BLaER1 treated with 17β-estradiol and CSF1 and Interleukin-3, amounts not matched to agents 10 nM and 100 nM (cell line): ENCODE measurements at regions not wholly inside any gene's neighbourhood (a gene's known extent, or its start where the extent isn't known, plus 50 kb on each side); places are given as distances from the start of the nearest gene placed in this dataset.

ENCODE experiments used
- H3K27ac ChIP-seq, 11 experiments: shearing (Covaris generic); formaldehyde crosslinking; 2 replicates each; pipeline ENCODE4 v1.8.1; 2022
- H3K27me3 ChIP-seq, 11 experiments: shearing (Covaris generic); formaldehyde crosslinking; 2 replicates each; pipeline ENCODE4 v1.8.1; 2022
- H3K36me3 ChIP-seq, 11 experiments: shearing (Covaris generic); formaldehyde crosslinking; 2 replicates each; pipeline ENCODE4 v1.8.1; 2022
- H3K4me1 ChIP-seq, 10 experiments: shearing (Covaris generic); formaldehyde crosslinking; 2 replicates each; pipeline ENCODE4 v1.8.1; 2022
- H3K4me2 ChIP-seq, 11 experiments: shearing (Covaris generic); formaldehyde crosslinking; 2 replicates each; pipeline ENCODE4 v1.8.1; 2022
- H3K4me3 ChIP-seq, 10 experiments: shearing (Covaris generic); formaldehyde crosslinking; 2 replicates each; pipeline ENCODE4 v1.8.1; 2022
- H3K9ac ChIP-seq, 11 experiments: shearing (Covaris generic); formaldehyde crosslinking; 2 replicates each; pipeline ENCODE4 v1.8.1; 2022
- H3K9me3 ChIP-seq, 11 experiments: shearing (Covaris generic); formaldehyde crosslinking; replicated peaks in 1 of 11; 2 replicates each; pipeline ENCODE4 v1.8.1; 2022
- H4K20me1 ChIP-seq, 11 experiments: shearing (Covaris generic); formaldehyde crosslinking; 2 replicates each; pipeline ENCODE4 v1.8.1; 2022
- Cebpa-rat ChIP-seq, 11 experiments: shearing (Covaris generic); IDR thresholded peaks; 2 replicates each; pipeline ENCODE4 v1.8.1; 2022

GRCh38 chr16:87000001-87000400, 317.2 kb downstream of the C16orf95 start:
- Histone ChIP-seq H3K4me2 (no peak overlapping the region), H3K4me3 (no peak overlapping the region), H3K27me3 (no peaks in the 10 kb centered on the region), H3K9ac (no peak overlapping the region), H3K27ac (no peak overlapping the region), H3K9me3 (peaks cover 0 to 10% (median 8%) of the 10 kb centered on the region in 11 experiments; a peak in 9 of 22 replicates), H4K20me1 (no peaks in the 10 kb centered on the region), H3K36me3 (no peaks in the 10 kb centered on the region), H3K4me1 (peaks cover 0 to 21% (median 4%) of the 10 kb centered on the region in 10 experiments; a peak in 12 of 20 replicates)
- no peak for TF ChIP-seq Cebpa-rat (IDR thresholded peaks at IDR 0.05)

GRCh38 chr16:87002717-87003413, 314.3 kb downstream of the C16orf95 start:
- H3K27me3 ChIP-seq: no peaks in the 10 kb centered on the region
- peaks cover 0 to 17% (median 3%) of the 10 kb centered on the region in 10 experiments; a peak in 9 of 20 replicates for H3K4me1 ChIP-seq
- no peak overlapping the region for H3K4me3 ChIP-seq
- no peak overlapping the region for H3K27ac ChIP-seq
- TF ChIP-seq Cebpa-rat (IDR thresholded peaks at IDR 0.05): 0 out of 22 replicates have a peak, but pooled peaks of 2 of the 11 experiments have one; percentile 10 to 32
- H3K36me3 ChIP-seq: no peaks in the 10 kb centered on the region
- no peaks in the 10 kb centered on the region; a peak in 1 of 22 replicates for H4K20me1 ChIP-seq
- peak overlapping the region in 5 of 11 experiments; percentile 21 to 66 (median 43); a peak in 10 of 22 replicates for H3K4me2 ChIP-seq
- H3K9ac ChIP-seq: no peak overlapping the region; a peak in 1 of 22 replicates
- peaks cover 0 to 19% (median 9%) of the 10 kb centered on the region in 11 experiments; a peak in 10 of 22 replicates for H3K9me3 ChIP-seq

GRCh38 chr16:87003414-87003755, 313.8 kb downstream of the C16orf95 start:
- no peak overlapping the region for H3K9ac ChIP-seq
- peaks cover 2 to 19% (median 9%) of the 10 kb centered on the region in 11 experiments; a peak in 13 of 22 replicates for H3K9me3 ChIP-seq
- H3K4me1 ChIP-seq: peaks cover 0 to 17% (median 3%) of the 10 kb centered on the region in 10 experiments; a peak in 9 of 20 replicates
- no peak overlapping the region for H3K27ac ChIP-seq
- no peak for TF ChIP-seq Cebpa-rat (IDR thresholded peaks at IDR 0.05)
- H3K36me3 ChIP-seq: no peaks in the 10 kb centered on the region
- H3K4me2 ChIP-seq: peak overlapping the region in 2 of 11 experiments; percentile 53 to 66; a peak in 2 of 22 replicates
- H3K27me3 ChIP-seq: no peaks in the 10 kb centered on the region
- H3K4me3 ChIP-seq: no peak overlapping the region
- no peaks in the 10 kb centered on the region; a peak in 1 of 22 replicates for H4K20me1 ChIP-seq

- Histone ChIP-seq H3K9ac (no peak overlapping the region), H3K9me3 (peaks cover 6 to 25% (median 14%) of the 10 kb centered on the region in 11 experiments; a peak in 14 of 22 replicates), H3K4me1 (peaks cover 0 to 17% (median 3%) of the 10 kb centered on the region in 10 experiments; a peak in 9 of 20 replicates), H3K27me3 (no peaks in the 10 kb centered on the region), H4K20me1 (no peaks in the 10 kb centered on the region; a peak in 1 of 22 replicates), H3K27ac (no peak overlapping the region), H3K4me3 (no peak overlapping the region), H3K36me3 (no peaks in the 10 kb centered on the region), H3K4me2 (no peak overlapping the region)
- no peak for TF ChIP-seq Cebpa-rat (IDR thresholded peaks at IDR 0.05)
These were observed 311.2 kb downstream of the C16orf95 start for GRCh38 chr16:87006021-87006420.

GRCh38 chr16:87006789-87007745, 310.1 kb downstream of the C16orf95 start:
- Histone ChIP-seq H3K4me2 (no peak overlapping the region), H3K9ac (no peak overlapping the region), H3K4me3 (no peak overlapping the region), H3K4me1 (peaks cover 0 to 13% (median 3%) of the 10 kb centered on the region in 10 experiments; a peak in 9 of 20 replicates), H4K20me1 (no peaks in the 10 kb centered on the region; a peak in 1 of 22 replicates), H3K27me3 (no peaks in the 10 kb centered on the region), H3K36me3 (no peaks in the 10 kb centered on the region), H3K9me3 (peaks cover 6 to 25% (median 14%) of the 10 kb centered on the region in 11 experiments; a peak in 13 of 22 replicates), H3K27ac (no peak overlapping the region)
- TF ChIP-seq Cebpa-rat (IDR thresholded peaks at IDR 0.05): no peak

GRCh38 chr16:87007907-87008306, 309.3 kb downstream of the C16orf95 start:
- H3K27me3 ChIP-seq: no peaks in the 10 kb centered on the region; a peak in 1 of 22 replicates
- H3K27ac ChIP-seq: no peak overlapping the region
- H3K9ac ChIP-seq: no peak overlapping the region
- H3K4me1 ChIP-seq: peaks cover 0 to 5% (median under 1%) of the 10 kb centered on the region in 10 experiments; a peak in 8 of 20 replicates
- H3K36me3 ChIP-seq: no peaks in the 10 kb centered on the region
- H4K20me1 ChIP-seq: no peaks in the 10 kb centered on the region; a peak in 1 of 22 replicates
- TF ChIP-seq Cebpa-rat (IDR thresholded peaks at IDR 0.05): no peak
- no peak overlapping the region for H3K4me3 ChIP-seq
- no peak overlapping the region for H3K4me2 ChIP-seq
- peaks cover 6 to 25% (median 14%) of the 10 kb centered on the region in 11 experiments; a peak in 13 of 22 replicates for H3K9me3 ChIP-seq

GRCh38 chr16:87008664-87009063, 308.5 kb downstream of the C16orf95 start:
- Histone ChIP-seq H3K4me3 (no peak overlapping the region), H3K4me2 (no peak overlapping the region), H3K4me1 (no peaks in the 10 kb centered on the region), H3K36me3 (no peaks in the 10 kb centered on the region), H4K20me1 (no peaks in the 10 kb centered on the region; a peak in 1 of 22 replicates), H3K27ac (no peak overlapping the region), H3K9ac (no peak overlapping the region), H3K9me3 (peaks cover 6 to 25% (median 14%) of the 10 kb centered on the region in 11 experiments; a peak in 13 of 22 replicates), H3K27me3 (no peaks in the 10 kb centered on the region; a peak in 1 of 22 replicates)
- no peak for TF ChIP-seq Cebpa-rat (IDR thresholded peaks at IDR 0.05)

GRCh38 chr16:87012954-87013938, 303.9 kb downstream of the C16orf95 start:
- H3K4me1 ChIP-seq: peaks cover 0 to 13% (median 10%) of the 10 kb centered on the region in 10 experiments; a peak in 12 of 20 replicates
- no peak for TF ChIP-seq Cebpa-rat (IDR thresholded peaks at IDR 0.05)
- H3K4me3 ChIP-seq: no peak overlapping the region
- peaks cover 0 to 8% (median 0%) of the 10 kb centered on the region in 11 experiments; a peak in 3 of 22 replicates for H3K27me3 ChIP-seq
- no peak overlapping the region for H3K27ac ChIP-seq
- H3K4me2 ChIP-seq: no peak overlapping the region
- H3K36me3 ChIP-seq: no peaks in the 10 kb centered on the region
- no peak overlapping the region for H3K9ac ChIP-seq
- peaks cover 0 to 7% (median 6%) of the 10 kb centered on the region in 11 experiments; a peak in 8 of 22 replicates for H3K9me3 ChIP-seq
- 0 out of 22 replicates have a peak, but pooled peaks cover 0 to 6% (median 0%) of the 10 kb centered on the region in 11 experiments for H4K20me1 ChIP-seq
